ENCODE measurements at regions not wholly inside any gene's neighbourhood (a gene's known extent, or its start where the extent isn't known, plus 50 kb on each side); places are given as distances from the start of the nearest gene placed in this dataset.
"Not testable (repeated sequence)": the region's sequence is repeated elsewhere in the genome, so short reads cannot be mapped to it uniquely, and the experiment has no call there.

DNA sequence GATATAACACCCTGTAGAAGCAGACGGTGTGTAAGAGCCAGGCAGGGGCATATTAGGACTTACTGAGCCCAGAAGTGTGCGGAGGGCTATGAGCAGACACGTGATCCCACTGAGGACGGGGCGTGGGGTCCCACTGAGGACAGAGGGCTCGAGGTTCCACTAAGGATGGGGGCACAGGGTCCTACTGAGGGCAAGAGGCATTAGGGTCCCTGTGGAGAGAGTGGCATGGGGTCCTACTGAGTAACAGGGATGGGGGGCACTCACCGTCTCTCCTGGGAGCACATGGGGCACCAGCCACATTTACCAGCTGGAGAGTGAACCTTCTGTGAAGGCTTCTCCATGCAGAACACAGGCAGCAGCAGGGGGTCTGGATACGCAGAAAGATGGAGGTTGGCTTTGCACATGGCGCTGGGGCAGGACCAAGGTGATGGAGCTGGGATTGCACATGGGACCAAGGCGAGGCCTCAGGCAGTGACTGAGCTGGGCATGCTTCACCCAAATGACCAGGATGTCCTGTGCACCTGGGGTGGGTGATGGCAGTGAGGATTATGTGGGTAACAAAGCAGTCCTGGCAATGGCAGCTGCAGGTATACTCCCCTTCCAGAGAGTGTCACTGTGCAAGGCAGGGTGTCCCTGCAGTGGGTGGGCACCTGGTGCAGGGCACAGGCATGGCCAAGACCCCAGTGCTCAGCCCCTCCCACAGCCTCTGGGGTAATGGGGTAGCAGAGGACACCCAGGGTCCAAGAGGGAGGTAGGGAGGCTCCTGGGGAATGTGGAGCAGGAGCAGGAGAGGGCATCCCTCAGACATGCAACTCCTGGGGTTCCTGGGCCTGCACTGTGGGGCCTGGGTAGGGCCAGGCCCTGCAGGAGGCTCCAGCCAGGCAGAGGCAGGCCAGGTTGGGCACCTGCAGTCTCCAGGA lies 278.1 kb downstream of the TCERG1L start:
- DNase-seq, result no peak

DNA sequence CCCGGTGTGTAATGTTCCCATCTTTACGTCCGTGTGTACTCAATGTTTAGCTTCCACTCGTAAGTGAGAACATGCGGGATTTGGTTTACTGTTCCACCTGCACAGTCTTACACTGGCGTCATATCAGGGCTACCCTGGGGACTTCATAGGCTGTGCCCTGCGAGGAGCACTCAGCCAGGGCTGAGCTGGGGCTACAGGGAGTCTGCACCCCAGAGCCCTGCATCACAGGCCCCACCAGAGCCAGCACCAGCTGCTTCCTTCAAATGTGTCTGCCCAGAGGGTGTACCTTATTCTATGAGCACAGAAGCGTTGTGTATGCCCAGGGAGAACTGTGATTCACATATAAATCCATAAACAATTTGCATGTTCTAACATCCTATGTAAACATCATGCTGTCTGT lies 277.1 kb downstream of the TCERG1L start:
- no peak for DNase-seq

DNA sequence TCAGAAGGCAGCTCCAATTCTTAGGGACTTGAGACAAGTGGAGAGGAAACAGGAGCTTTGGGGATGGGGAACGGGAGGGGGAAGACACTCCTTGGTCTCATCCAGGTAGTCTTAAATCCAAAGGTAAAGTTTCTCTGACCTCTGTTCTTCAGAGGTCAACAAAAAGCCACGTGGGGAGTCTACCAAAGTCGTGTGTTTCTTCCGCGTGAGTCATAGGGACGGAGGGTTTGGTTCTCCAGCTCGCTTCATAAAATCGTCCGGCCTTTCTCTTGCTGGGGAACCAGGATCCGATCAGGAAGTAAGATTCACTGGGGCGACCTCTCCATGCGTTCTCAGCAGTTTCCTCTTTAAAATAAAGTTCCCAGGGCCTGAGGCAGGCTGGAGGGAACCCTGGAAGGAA lies 275.7 kb downstream of the TCERG1L start:
- no peak for DNase-seq

DNA sequence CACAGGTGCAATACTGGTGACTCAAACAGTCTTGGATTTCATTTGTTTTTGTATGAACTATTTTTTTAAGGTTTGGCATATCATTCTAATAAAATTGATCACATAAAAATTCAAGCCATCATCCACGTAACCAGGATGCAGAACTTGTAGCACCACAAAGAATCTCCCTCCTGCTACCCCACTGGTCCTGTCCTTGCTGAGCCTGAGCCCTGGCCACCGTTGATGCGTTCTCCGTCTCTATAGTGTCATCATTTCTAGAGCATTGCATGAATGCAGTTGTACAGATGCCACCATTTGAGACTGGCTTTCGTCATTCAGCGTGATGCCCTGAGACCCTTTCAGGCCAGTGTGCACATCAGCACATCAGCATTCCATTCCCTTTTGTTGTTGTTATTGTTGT lies 273.5 kb downstream of the TCERG1L start:
- DNase-seq, result no peak

DNA sequence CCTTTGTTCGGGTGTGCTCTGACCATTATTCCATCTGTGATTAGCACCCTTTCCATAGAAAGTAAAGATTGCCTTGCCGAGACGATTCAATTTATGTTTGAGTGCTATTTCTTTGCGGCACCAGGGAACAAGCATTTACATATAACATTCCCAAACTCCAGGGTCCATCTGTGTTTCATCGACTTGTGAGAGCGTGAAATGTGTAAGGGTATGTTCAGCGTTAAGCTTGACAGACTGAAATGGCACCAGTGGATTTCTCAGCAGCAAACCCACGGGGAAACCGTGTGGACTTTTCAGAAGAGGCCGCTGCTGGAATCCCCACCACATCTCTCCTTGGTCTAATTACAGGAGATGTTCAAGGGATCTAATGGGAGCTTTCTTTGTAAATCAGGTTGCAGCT lies 270.5 kb downstream of the TCERG1L start:
- no peak for DNase-seq

DNA sequence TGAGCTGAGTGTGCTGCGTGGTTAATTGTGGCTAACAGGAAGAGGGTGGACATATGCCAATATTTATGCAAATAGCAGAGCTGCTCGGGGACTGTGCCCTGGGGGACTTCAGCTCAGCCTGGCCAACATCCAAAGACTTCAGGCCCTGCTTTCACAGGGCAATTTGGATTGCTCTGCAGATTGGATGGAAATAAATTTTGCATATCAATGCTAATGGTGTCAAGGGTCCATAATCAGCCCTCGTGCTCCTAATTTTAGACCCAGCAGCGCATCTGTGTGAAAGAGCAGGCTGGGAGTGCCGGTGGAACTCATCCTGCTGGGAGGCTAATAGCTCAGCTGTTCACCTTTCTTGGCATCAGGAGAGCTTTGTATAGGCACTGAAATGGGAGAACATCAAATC lies 270.1 kb downstream of the TCERG1L start:
- DNase-seq, result no peak

DNA sequence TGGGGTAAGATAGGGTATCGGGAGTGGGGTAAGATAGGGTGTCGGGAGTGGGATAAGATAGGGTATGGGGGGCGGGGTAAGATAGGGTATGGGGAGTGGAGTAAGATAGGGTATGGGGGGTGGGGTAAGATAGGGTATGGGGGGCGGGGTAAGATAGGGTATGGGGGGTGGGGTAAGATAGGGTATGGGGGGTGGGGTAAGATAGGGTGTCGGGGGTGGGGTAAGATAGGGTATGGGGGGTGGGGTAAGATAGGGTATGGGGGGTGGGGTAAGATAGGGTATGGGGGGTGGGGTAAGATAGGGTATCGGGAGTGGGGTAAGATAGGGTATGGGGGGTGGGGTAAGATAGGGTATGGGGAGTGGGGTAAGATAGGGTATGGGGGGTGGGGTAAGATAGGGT lies 269.5 kb downstream of the TCERG1L start:
- DNase-seq, result not testable (repeated sequence)

Data from activated CD4-positive, alpha-beta T cell treated with anti-CD3 and anti-CD28 coated beads, Interleukin-2, amount 50 U/mL, for 1 hour (primary cell).